HG02588 (cell line): ENCODE measurements at regions not wholly inside any gene's neighbourhood (a gene's known extent, or its start where the extent isn't known, plus 50 kb on each side); places are given as distances from the start of the nearest gene placed in this dataset.
"Not testable (repeated sequence)": the region's sequence is repeated elsewhere in the genome, so short reads cannot be mapped to it uniquely, and the experiment has no call there.

Experiments used
- ATAC-seq: cut with Tn5 transposase; IDR thresholded peaks from one replicate; pipeline ENCODE4 v1.9.1; 2021; ENCODE audit warnings: mild to moderate bottlenecking, moderate library complexity; ENCODE audit not compliant: unreplicated experiment

DNA sequence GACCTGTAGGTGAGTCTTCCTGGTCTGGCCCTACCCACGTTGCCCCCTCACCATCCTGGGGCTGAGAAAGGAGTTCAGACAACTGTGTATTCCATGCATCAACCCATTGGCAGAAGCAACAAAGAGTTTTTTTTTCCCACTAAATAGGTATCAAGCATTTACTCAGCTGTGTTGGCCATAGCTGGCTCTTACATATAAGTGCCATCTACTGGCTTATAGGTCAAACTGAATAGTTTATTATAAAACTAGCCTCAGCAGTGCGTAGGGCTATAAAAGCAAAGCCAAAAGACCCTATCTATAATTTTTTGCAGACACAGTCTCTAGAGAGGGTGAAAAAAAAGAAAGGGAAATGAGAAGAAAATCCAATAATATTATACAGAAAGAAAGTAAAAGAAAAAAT lies 765.2 kb upstream of the MGAT4C start:
- no peak for ATAC-seq

DNA sequence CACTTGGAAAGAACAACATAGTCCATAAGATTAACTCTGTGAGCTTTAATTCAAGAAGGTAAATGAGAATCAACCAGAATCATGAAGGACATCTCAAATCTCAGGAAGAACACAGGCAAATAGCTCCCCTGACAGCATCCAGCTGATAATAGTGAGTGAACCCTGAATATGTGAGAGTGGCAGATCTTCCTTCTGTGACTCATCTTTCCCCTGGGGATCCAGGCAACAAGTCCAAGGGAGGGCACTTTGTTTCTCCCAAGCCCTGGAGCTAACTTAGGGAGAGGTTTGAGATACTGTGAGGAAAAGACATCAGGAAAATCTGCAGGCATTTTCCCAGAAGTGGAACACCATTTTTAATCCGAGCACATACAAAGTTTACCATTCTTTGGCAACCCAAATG lies 763.9 kb upstream of the MGAT4C start:
- ATAC-seq = no peak

DNA sequence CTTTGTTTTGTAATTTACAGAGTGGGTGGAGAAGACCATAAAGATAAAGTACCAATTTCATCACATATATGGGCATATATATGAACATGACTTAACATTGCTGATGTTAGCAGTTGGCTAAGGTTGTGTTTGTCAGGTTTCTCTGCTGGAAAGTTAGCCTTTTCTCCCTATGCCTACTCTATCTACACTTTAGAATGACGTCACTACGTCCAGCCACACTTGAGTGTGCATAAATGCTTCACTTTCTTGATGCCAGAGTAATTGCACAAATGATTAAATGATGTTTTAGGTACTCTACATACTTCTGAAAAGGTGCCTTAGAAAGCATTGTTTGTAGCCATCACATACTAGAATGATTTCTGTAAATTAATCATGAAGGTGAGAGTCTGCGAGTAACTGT lies 759.2 kb upstream of the MGAT4C start:
- ATAC-seq = no peak

DNA sequence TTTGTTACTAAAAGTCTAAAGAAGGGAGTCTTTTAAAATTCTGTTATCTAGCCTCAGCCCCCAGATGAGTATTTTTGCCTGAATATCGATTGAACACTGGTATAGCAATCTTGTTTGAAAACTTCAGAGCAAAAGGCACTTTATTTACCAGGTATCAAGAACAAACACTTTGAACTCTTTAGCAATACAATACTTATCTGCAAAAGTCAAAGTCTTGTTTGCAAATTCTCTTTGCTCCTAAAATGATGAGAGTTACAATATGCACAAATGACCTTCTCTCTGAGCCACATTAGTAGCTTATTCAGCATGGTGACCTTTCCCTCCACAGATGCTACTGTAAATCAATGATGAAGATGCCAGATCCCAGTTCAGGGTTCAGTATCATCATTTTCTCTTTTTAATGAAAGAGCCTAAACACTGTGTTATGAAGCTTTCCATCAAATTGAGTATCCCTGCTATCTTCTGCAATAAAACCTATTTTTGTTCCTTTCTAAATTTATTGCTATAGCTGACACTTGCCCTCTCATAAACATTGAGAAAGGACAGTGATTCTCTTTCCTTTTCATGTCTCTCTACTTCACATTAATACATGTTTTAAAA lies 752.7 kb upstream of the MGAT4C start:
- no peak for ATAC-seq

DNA sequence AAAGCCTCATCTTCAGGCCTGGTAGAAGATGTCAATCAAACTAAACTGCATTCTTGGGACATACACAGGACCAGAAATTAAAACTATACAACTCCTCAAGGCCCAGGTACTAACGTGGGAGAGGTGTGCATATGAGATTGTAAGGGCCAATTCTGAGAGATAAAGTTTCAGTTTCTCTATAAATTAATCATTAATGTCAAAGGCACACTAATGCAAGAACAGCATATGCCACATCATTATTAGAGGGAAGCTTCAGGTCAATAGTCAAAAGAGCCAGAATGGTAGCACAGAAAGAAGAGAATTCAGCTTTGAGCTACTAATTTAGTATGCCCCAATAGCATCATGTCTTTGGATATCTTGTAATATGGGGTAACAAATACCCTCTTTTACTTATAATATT lies 744.9 kb upstream of the MGAT4C start:
- ATAC-seq = no peak

DNA sequence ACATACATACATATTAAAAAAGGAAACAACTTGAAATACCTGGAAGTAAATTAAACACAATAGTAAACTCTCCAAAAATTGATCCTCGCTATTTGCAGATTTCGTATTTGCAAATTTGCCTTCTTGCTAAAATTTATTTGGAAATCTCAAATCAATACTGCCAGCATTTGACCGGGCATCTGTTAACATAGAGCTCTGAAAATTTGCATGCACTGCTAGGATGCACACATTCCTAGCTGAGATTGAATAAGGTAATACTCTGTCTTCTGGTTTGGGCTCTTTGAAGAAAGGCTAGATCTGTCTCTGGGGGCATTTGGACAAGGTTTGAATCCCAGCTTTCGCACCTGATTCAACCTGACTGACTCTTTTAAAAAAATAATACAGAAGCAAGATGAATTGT lies 729.1 kb upstream of the MGAT4C start:
- no peak for ATAC-seq

DNA sequence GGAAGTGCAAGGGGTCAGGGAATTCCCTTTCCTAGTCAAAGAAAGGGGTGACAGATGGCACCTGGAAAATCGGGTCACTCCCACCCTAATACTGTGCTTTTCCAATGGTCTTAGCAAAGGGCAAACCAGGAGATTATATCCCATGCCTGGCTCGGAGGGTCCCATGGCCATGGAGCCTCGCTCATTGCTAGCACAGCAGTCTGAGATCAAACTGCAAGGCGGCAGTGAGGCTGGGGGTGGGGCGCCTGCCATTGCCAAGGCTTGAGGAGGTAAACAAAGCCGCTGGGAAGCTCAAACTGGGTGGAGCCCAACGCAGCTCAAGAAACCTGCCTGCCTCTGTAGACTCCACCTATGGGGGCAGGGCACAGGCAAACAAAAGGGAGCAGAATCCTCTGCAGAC lies 714.4 kb upstream of the MGAT4C start:
- not testable (repeated sequence) for ATAC-seq

DNA sequence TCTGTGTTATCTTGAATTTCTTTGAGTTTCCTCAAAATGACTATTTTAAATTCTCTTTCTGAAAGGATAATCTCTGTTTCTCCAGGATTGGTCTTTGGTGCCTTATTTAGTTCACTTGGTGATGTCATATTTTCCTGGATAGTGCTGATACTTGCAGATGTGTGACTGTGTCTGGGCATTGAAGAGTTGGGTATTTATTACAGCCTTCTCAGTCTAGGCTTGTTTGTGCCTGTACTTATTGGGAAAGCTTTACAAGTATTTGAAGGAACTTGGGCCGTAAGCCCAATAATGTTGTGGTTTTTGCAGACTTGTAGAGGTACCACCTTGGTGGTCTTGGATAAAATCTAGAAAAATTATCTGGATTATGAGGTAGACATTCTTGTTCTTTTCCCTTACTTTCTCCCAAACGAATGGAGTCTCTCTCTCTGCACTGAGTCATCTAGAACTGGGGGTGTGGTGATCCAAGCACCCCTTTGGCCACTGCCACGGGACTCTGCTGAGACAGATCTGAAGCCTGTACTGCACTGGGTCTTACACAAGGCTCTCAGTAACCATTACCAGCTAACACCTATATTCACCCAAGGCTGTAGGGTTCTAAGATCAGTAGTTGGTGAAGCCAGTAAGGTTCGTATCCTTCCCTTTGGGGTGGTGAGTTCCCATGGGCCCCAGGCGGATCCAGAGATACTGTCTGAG lies 703.7 kb upstream of the MGAT4C start:
- ATAC-seq = no peak

DNA sequence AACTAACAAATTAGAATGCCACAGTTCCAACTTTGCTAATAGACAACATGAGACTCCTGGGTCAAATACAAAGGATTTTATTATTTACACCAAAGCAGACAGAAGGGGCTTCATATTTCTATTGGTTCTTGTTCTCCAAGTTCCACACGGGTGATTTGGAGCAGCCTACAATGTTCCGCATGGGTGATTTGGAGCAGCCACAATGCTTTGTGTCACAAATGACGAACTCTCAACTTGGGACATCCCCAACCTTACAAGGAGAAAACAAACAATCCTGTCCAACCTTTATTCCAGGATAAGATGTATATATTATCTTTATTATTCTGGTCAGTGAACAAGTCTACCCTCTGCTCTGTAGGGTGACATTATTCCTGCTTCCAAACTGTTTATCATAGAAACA lies 694.3 kb upstream of the MGAT4C start:
- ATAC-seq = no peak

DNA sequence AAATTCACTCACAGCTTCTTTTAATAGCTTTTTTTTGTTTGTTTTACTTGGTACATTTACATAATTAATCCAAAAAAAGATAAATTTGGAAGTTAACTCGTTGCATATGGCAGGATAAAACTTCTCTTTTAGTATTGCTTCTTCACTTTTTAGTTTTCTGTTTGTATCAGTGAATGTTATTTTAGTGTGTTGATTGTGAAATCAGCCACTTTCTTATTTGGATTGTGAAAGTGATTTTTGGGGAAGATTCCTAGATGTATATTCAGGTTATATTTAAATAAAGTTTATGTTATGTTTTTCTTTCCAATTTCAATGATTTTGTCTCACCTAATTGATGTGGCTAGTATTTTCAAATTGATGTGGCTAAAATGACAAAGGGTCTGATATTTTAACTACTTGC lies 693.9 kb upstream of the MGAT4C start:
- ATAC-seq = no peak

DNA sequence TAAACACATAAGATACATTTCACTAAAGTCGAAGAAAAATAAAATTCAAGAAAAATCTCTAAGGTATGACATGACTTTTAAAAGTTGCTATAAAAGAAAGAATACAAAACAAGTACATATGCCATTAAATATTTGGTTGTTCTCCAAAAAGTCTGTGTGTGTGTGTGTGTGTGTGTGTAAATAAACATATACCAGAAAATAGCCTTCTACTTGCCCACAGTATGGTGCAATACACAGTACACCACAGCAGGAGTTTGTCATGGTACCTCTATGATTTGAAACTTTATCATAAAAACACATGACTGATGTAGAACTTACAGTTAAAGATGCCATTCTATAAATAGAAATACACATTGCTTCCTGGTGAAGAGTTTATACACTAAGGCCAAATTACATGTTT lies 692.7 kb upstream of the MGAT4C start:
- ATAC-seq = no peak

DNA sequence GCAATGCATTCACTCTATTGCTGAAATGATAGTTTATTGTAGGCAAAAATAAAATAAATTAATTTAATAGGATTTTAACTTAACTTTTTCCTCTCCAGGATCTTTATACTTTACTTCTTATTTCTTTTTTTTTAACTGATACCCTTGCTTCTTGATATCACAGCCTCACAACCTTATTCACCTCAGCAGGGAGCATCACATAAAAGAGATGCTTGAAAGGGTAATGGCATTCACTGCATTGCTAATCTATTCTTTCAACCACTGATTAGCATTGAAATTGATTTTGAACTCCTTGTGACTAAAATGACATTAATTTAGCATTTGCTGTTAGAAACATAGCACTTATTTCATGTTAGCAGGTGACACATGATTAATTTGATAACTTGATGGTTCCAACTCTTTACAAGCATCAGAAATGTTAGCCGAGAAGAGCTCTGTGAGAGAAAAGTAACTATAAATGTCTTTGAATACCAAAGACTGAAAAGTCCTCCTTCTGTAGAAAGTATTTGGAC lies 689.5 kb upstream of the MGAT4C start:
- no peak for ATAC-seq

DNA sequence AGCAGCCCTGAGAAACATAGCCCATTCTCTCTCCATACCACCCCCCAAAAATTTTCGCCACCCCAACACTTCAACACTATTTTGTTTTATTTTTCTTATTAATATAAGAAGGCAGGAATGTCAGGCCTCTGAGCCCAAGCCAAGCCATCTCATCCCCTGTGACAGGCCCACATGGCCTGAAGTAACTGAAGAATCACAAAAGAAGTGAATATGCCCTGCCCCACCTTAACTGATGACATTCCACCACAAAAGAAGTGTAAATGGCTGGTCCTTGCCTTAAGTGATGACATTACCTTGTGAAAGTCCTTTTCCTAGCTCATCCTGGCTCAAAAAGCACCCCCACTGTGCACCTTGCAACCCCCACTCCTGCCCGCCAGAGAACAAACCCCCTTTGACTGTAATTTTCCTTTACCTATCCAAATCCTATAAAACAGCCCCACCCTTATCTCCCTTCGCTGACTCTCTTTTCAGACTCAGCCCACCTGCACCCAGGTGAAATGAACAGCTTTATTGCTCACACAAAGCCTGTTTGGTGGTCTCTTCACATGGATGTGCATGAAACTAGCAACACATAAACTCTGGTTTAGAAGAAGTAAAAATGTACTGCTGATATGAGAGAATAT lies 688.1 kb upstream of the MGAT4C start:
- not testable (repeated sequence) for ATAC-seq

DNA sequence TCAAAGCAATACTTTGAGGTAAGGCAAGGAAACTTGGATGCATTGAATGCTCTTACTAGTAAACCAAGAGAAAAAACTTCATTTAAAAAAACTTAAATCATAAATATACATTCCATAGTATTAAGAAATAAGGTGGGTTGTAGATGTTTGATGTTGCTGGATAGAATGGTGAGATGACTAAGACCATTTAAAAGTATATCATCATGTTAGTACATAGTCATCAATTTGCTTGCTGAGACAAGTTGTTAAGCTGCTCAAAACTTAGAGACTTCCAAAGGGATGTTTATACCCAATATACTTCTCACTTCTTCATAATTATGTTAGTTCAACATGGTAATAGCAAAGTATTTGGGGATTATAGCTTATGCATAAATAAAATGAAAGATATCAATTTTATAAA lies 675.5 kb upstream of the MGAT4C start:
- no peak for ATAC-seq

DNA sequence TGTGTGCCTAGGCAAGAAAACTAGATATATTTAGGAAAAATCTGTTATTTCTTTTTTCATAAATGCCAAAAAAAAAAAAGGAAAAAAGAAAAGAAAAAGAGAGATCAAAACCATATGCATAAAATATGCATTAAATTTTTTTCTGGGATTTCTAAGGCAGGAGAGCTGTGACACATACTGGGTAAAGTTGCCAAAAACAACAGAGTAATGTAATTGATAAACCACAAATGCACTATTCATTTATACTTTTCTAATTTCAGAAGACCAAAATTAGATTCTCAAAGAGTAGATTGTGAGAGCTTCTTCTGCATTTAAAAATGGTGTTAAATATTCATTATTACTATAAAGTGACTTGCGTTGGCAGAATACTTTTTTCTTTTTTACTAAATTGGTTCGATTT lies 673.8 kb upstream of the MGAT4C start:
- no peak for ATAC-seq

DNA sequence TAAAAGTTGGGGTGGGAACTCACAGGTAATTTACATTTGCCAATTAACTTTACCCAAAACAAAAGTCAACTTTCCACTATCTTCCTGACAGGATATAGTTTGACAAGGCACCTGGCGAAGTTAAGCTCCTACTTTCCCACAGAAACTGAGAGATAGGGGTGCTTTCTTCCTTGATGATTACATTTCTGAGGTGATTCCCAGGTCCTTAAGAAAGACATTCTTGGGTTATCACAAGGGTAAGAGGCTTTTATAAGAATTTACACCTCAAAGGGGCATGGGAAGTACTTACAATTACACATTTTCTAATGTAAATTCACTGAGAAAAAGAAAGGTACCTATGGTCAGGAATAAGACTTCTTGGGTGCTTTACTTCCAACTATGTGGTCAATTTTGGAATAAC lies 660.9 kb upstream of the MGAT4C start:
- ATAC-seq = no peak

DNA sequence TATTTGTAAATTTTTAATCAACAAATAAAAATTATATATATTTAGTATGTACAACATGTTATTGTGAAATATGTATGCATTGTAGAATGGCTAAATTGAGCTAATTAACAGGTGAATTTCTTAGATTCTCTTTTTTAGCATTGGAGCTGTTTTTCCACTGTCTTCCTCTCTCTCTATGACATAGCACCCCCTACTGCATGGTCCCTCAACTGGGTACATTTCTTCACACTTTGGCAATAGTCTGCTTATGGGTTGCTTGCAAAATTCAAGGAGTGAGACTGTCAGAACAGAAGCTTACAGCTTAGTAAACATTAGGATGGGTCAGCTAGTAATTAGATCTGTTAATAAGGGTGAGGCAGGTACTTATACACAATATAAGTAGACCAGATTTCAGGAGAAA lies 658.5 kb upstream of the MGAT4C start:
- ATAC-seq = no peak

DNA sequence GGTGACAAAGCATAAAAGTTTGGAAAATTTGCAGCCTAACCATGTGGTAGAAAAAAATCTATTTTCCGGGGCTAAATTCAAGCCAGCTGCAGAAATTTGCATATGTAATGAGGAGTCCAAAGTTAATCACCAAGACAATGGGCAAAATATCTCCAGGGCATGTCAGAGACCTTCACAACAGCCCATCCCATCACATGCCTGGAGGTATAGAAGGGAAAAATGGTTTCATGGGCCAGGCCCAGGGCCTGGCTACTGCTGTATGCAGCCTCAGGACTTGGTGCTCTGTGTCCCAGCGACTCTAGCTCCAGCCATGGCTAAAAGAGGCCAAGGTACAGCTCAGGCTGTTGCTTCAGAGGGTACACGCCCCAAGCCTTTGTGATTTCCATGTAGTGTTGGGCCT lies 655.8 kb upstream of the MGAT4C start:
- ATAC-seq = no peak

DNA sequence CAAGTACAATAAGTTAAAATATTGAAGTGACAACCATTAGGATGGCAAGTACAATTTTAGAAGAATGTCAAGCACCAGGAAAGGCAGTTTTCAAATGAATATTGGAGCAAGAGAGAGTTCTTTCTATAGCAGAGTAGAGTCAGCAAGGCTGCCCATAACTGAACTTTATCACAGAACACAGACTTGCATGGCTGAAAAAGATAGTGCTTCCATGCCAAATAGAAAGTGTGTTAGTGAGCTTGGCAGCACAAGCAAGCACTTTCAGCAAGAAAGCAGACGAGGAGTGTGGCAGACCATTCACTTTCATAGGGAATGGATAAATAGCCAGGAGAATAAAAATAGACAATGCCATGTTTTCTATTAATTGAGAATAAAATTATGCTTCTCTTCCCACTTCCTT lies 647.0 kb upstream of the MGAT4C start:
- ATAC-seq = no peak

DNA sequence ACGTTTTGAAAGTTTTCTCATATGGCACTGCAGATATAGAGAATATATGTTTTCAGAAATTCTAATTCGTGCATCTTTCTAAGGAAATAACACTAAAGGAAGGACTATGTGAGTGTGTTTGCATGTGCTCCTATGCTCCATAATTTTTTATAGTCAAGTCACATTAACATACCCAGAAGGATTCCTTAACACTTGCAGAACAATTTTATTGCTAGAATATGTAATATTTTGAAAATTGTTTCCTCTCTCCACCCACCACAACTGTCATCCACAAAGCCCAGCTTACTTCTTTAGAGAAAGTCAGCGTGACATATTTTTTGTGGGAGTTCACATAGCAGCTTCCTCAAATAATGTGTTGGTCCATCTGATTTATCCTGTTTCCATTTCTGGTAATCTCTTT lies 604.6 kb upstream of the MGAT4C start:
- ATAC-seq = no peak

DNA sequence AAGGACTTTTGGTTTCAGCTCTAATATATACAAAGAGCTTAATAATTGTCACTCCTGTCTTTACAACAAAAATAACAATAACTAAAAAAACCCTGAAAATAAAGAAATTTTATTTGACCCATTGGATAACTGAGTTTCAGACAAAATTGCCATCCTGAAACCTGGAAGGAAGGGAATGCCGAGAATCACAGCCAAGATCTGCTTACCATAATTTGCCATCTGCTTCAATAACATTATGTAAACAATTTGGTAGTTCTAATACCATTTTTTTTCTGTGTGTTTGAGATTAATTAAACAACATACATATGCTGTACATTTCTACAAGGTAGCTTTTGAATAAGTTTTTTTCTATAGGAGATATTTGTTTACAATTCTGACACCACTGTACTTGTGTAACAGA lies 596.3 kb upstream of the MGAT4C start:
- no peak for ATAC-seq

DNA sequence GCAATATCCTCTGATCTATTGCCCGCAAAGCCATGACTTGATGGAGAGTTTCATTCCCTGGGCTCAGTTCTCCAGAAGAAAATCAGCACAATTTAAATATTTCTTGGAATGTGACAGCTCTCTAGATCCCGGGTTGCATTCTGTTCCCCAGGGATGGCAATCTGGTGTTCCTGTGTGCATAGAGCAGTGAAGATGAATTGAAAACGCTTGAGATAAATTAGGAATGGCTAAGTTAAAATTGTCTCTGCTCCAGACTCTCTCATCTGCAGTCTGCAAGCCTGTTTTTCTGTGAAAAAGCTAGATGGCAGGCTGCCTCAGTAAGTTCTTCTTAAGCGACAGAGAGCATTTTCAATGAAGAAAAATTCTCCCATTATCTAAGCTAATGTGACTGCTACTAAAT lies 582.5 kb upstream of the MGAT4C start:
- ATAC-seq = no peak
